ENCODE measurements at regions not wholly inside any gene's neighbourhood (a gene's known extent, or its start where the extent isn't known, plus 50 kb on each side); places are given as distances from the start of the nearest gene placed in this dataset.

GRCh38 chr4:177100307-177100706 is 209.4 kb upstream of the NEIL3 start:
- no peak for TF ChIP-seq CTCF (IDR thresholded peaks at IDR 0.05; ENCODE audit: extremely low read depth in 1 of 2, insufficient read depth in 1 of 2, low read depth in 1 of 2, low read length in 2 of 2)
- TF ChIP-seq POLR2A (IDR thresholded peaks at IDR 0.05; ENCODE audit: low read depth, low read length) = no peak
- no peak for TF ChIP-seq JUN (IDR thresholded peaks at IDR 0.05; ENCODE audit: borderline replicate concordance, insufficient read depth, insufficient read length, low read depth)
- no peak for TF ChIP-seq MAX (IDR thresholded peaks at IDR 0.05; ENCODE audit: insufficient read depth, insufficient read length)
- no peak for TF ChIP-seq POLR2AphosphoS5 (IDR thresholded peaks at IDR 0.05; ENCODE audit: insufficient read depth, low read depth, low read length)
- no peak for TF ChIP-seq EZH2 (IDR thresholded peaks at IDR 0.05; ENCODE audit: borderline replicate concordance, low read depth, low read length, severe bottlenecking)
- no peak for TF ChIP-seq FOS (IDR thresholded peaks at IDR 0.05; ENCODE audit: borderline replicate concordance, insufficient read depth, low read length)
- TF ChIP-seq GATA2 (IDR thresholded peaks at IDR 0.05; ENCODE audit: insufficient read depth, insufficient read length, low read depth, low read length) = no peak
